ENCODE measurements at regions not wholly inside any gene's neighbourhood (a gene's known extent, or its start where the extent isn't known, plus 50 kb on each side); places are given as distances from the start of the nearest gene placed in this dataset.
A peak's percentile ranks its signal among the peaks of the same experiment; 100 is the strongest.

DNA sequence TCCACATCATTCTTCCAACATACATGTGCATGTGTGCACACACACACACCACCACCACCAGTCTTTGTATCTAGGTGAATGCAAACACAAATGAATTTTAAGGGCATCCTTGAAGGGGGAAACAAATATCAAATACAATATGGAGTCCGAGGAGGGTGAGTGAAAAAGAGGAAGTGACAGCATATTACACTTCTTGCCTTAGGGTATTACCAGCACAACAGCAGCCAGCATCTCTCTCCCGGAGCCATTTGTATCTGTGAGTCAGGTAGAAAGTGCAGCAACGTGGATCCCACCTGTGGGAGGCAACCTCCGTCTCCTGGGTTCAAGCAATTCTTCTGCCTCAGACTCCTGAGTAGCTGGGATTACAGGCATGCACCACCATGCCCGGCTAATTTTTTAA lies 483.2 kb downstream of the SMARCA1 start:
- Histone ChIP-seq H3K36me3 (ENCODE audit: control insufficient read depth in 3 of 3, insufficient read depth in 2 of 3, low read depth in 1 of 3, low read length in 3 of 3) (no peaks in the 10 kb centered on the region), H3K4me1 (ENCODE audit: control insufficient read depth in 3 of 3, insufficient read depth in 2 of 3, low read depth in 1 of 3, low read length in 2 of 3) (no peaks in the 10 kb centered on the region), H3K4me3 (ENCODE audit: low read depth in 1 of 3, low read length in 3 of 3) (no peak overlapping the region), H3K27me3 (ENCODE audit: control insufficient read depth in 3 of 3, insufficient read depth in 3 of 3, low read length in 3 of 3) (no peaks in the 10 kb centered on the region), H3K9me3 (ENCODE audit: control insufficient read depth in 2 of 2, insufficient read depth in 1 of 2, low read depth in 1 of 2, low read length in 1 of 2) (no peaks in the 10 kb centered on the region), H3K27ac (ENCODE audit: low read depth in 1 of 3, low read length in 2 of 3) (no peak overlapping the region)
- no peak for FAIRE-seq
- DNase-seq, result no peak
- 78 to 88% (median 82%) methylated on average over 5 of the region's 5 CpGs for WGBS, 3 donors

DNA sequence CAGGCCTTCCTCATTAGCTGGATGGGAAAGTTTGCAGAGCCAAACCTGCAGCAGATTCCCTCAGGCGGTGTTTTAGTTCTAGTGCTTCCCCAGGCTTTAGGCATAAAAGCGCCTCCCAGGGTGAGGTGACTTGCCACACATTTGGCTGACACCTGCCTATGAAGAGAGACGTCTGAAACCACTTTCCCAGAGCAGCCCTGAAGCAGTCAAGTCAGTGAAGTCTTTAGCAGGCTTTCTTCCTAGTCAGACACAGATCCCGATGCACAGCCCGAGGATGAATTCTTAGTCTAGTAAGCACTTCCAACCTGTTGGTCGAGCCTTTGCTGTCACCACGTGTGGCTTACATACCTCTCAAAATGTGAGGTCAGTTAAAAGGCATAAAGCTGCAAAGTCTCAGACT lies 484.1 kb downstream of the SMARCA1 start:
- WGBS, 3 donors, result 67 to 83% (median 81%) methylated on average over 7 of the region's 7 CpGs
- no peak overlapping the region for H3K27ac ChIP-seq (ENCODE audit: low read depth in 1 of 3, low read length in 2 of 3)
- H3K4me3 ChIP-seq (ENCODE audit: low read depth in 1 of 3, low read length in 3 of 3), result no peak overlapping the region
- no peaks in the 10 kb centered on the region for H3K4me1 ChIP-seq (ENCODE audit: control insufficient read depth in 3 of 3, insufficient read depth in 2 of 3, low read depth in 1 of 3, low read length in 2 of 3)
- DNase-seq (no peak), FAIRE-seq (no peak)
- H3K9me3 ChIP-seq (ENCODE audit: control insufficient read depth in 2 of 2, insufficient read depth in 1 of 2, low read depth in 1 of 2, low read length in 1 of 2), result no peaks in the 10 kb centered on the region
- H3K36me3 ChIP-seq (ENCODE audit: control insufficient read depth in 3 of 3, insufficient read depth in 2 of 3, low read depth in 1 of 3, low read length in 3 of 3), result no peaks in the 10 kb centered on the region
- H3K27me3 ChIP-seq (ENCODE audit: control insufficient read depth in 3 of 3, insufficient read depth in 3 of 3, low read length in 3 of 3), result no peaks in the 10 kb centered on the region

DNA sequence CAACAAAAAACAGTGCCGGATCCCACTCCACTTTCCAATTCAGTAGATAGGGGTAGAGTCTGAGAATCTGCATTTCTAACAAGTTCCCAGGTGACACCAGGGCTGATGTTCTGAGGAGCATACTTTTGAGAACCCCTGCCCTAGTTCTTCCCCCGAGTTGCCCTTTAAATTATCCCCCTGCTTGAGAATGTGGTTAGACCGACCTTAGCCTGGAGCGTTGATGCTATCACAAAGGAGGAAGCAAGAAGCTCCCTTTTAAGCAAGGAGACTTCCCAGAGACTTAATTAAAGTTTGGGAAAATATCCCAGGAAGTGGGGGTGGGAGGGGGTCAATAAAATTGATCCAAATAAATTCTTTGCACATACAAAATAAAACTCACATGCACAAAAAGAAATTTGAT lies 485.9 kb downstream of the SMARCA1 start:
- no peak for FAIRE-seq
- Histone ChIP-seq H3K27ac (ENCODE audit: low read depth in 1 of 3, low read length in 2 of 3) (no peak overlapping the region), H3K36me3 (ENCODE audit: control insufficient read depth in 3 of 3, insufficient read depth in 2 of 3, low read depth in 1 of 3, low read length in 3 of 3) (no peaks in the 10 kb centered on the region), H3K4me3 (ENCODE audit: low read depth in 1 of 3, low read length in 3 of 3) (no peak overlapping the region), H3K27me3 (ENCODE audit: control insufficient read depth in 3 of 3, insufficient read depth in 3 of 3, low read length in 3 of 3) (no peaks in the 10 kb centered on the region), H3K4me1 (ENCODE audit: control insufficient read depth in 3 of 3, insufficient read depth in 2 of 3, low read depth in 1 of 3, low read length in 2 of 3) (no peaks in the 10 kb centered on the region), H3K9me3 (ENCODE audit: control insufficient read depth in 2 of 2, insufficient read depth in 1 of 2, low read depth in 1 of 2, low read length in 1 of 2) (no peaks in the 10 kb centered on the region)
- no peak for DNase-seq
- 72 to 73% (median 73%) methylated on average over 4 of the region's 4 CpGs for WGBS, 3 donors

DNA sequence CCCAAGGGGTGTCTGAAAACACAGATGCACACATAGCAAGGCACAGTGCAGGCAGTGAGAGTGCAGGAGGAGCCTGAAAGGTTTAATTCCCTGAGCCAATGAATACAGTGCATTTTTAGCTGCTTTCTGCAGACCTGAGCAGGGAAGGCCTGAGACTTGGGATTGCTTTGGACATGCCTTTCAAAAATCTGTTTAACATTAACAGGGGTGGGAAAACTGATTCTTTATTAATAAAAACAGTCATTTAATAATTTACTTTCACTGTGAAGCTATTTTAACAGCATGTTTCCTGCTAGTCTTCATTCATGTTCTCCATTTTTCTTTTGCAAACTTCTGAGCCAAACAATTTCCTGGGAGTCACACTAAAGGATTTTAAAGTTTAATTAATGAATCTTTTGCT lies 488.1 kb downstream of the SMARCA1 start:
- H3K36me3 ChIP-seq (ENCODE audit: control insufficient read depth in 3 of 3, insufficient read depth in 2 of 3, low read depth in 1 of 3, low read length in 3 of 3), result no peaks in the 10 kb centered on the region
- no peak for DNase-seq
- no peaks in the 10 kb centered on the region for H3K4me1 ChIP-seq (ENCODE audit: control insufficient read depth in 3 of 3, insufficient read depth in 2 of 3, low read depth in 1 of 3, low read length in 2 of 3)
- H3K27me3 ChIP-seq (ENCODE audit: control insufficient read depth in 3 of 3, insufficient read depth in 3 of 3, low read length in 3 of 3), result no peaks in the 10 kb centered on the region
- no peak overlapping the region for H3K4me3 ChIP-seq (ENCODE audit: low read depth in 1 of 3, low read length in 3 of 3)
- no peak for FAIRE-seq
- no peak overlapping the region for H3K27ac ChIP-seq (ENCODE audit: low read depth in 1 of 3, low read length in 2 of 3)
- H3K9me3 ChIP-seq (ENCODE audit: control insufficient read depth in 2 of 2, insufficient read depth in 1 of 2, low read depth in 1 of 2, low read length in 1 of 2), result no peaks in the 10 kb centered on the region

DNA sequence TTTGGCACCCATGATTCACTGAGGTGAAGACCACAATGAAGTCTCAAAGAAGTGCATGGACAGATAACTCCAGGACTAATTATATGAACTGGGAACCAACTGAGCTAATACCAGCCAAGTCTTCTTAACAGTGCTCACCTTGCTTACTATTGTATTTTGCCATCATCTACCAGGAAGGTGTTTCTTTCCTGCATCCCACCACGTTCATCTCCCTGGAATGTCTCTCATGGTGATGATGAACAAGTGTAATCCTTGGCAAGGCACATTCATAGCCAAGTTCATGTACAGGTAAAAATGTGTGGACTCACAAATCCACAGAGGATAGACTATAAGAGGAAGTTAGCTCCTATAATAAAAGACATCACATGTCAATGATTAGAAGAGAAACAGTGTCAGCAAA lies 489.1 kb downstream of the SMARCA1 start:
- no peak overlapping the region for H3K4me3 ChIP-seq (ENCODE audit: low read depth in 1 of 3, low read length in 3 of 3)
- FAIRE-seq, result no peak
- H3K4me1 ChIP-seq (ENCODE audit: control insufficient read depth in 3 of 3, insufficient read depth in 2 of 3, low read depth in 1 of 3, low read length in 2 of 3), result no peaks in the 10 kb centered on the region
- no peaks in the 10 kb centered on the region for H3K9me3 ChIP-seq (ENCODE audit: control insufficient read depth in 2 of 2, insufficient read depth in 1 of 2, low read depth in 1 of 2, low read length in 1 of 2)
- H3K27ac ChIP-seq (ENCODE audit: low read depth in 1 of 3, low read length in 2 of 3), result no peak overlapping the region
- H3K36me3 ChIP-seq (ENCODE audit: control insufficient read depth in 3 of 3, insufficient read depth in 2 of 3, low read depth in 1 of 3, low read length in 3 of 3), result no peaks in the 10 kb centered on the region
- WGBS, 3 donors, result 46 to 66% (median 62%) methylated on average over 1 of the region's 1 CpG
- no peak for DNase-seq
- no peaks in the 10 kb centered on the region for H3K27me3 ChIP-seq (ENCODE audit: control insufficient read depth in 3 of 3, insufficient read depth in 3 of 3, low read length in 3 of 3)

DNA sequence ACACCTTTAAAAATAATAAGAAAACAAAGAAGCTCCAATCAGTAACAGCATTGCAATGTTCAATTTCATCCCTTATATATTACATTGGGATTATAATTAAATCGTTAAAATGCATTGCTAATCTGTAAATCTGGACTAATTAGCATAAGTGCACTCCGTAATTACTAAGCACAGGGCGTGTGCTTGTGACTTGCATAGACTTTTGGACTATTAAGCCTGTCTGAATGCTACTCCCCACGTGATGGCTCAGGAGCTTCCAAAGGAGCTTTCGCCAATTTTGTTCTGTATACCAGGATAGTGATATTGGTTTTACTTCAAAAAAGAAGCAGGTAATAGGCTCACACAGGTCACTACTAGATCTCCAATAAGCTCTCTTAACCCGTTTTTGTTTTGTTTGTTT lies 497.1 kb downstream of the SMARCA1 start:
- DNase-seq, result peak in 1 of 2 donors; percentile 14
- H3K27ac ChIP-seq (ENCODE audit: low read depth in 1 of 3, low read length in 2 of 3), result no peak overlapping the region
- H3K4me1 ChIP-seq (ENCODE audit: control insufficient read depth in 3 of 3, insufficient read depth in 2 of 3, low read depth in 1 of 3, low read length in 2 of 3), result no peaks in the 10 kb centered on the region
- H3K4me3 ChIP-seq (ENCODE audit: low read depth in 1 of 3, low read length in 3 of 3), result no peak overlapping the region
- WGBS, 3 donors, result 26 to 64% (median 33%) methylated on average over 6 of the region's 6 CpGs
- no peaks in the 10 kb centered on the region for H3K36me3 ChIP-seq (ENCODE audit: control insufficient read depth in 3 of 3, insufficient read depth in 2 of 3, low read depth in 1 of 3, low read length in 3 of 3)
- no peaks in the 10 kb centered on the region for H3K9me3 ChIP-seq (ENCODE audit: control insufficient read depth in 2 of 2, insufficient read depth in 1 of 2, low read depth in 1 of 2, low read length in 1 of 2)
- H3K27me3 ChIP-seq (ENCODE audit: control insufficient read depth in 3 of 3, insufficient read depth in 3 of 3, low read length in 3 of 3), result no peaks in the 10 kb centered on the region
- FAIRE-seq, result no peak

DNA sequence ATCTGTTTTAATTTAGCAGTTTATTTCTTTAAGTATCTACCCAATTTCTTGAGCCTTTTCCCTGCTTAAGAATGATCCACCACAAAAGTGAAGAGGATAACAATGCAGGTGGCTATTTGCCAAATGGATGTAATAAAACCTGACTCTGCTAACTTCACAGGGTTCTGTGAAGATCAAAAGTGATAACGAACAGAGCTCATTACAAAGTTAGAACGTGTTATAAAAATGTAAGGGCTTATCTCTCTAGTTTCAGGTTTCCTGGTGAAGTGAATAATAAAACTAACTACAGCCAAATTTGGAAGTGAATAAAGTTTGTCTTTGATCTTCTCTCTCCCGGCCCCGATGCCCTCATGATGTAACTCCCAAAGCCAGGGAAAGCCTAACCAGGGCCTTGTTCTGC lies 497.9 kb downstream of the SMARCA1 start:
- Histone ChIP-seq H3K4me3 (ENCODE audit: low read depth in 1 of 3, low read length in 3 of 3) (no peak overlapping the region), H3K4me1 (ENCODE audit: control insufficient read depth in 3 of 3, insufficient read depth in 2 of 3, low read depth in 1 of 3, low read length in 2 of 3) (no peaks in the 10 kb centered on the region), H3K27ac (ENCODE audit: low read depth in 1 of 3, low read length in 2 of 3) (no peak overlapping the region), H3K9me3 (ENCODE audit: control insufficient read depth in 2 of 2, insufficient read depth in 1 of 2, low read depth in 1 of 2, low read length in 1 of 2) (no peaks in the 10 kb centered on the region), H3K36me3 (ENCODE audit: control insufficient read depth in 3 of 3, insufficient read depth in 2 of 3, low read depth in 1 of 3, low read length in 3 of 3) (no peaks in the 10 kb centered on the region), H3K27me3 (ENCODE audit: control insufficient read depth in 3 of 3, insufficient read depth in 3 of 3, low read length in 3 of 3) (no peaks in the 10 kb centered on the region)
- FAIRE-seq (no peak), DNase-seq (peak; percentile 1 to 2)
- WGBS, 3 donors, result 3 to 17% (median 11%) methylated on average over 4 of the region's 4 CpGs

DNA sequence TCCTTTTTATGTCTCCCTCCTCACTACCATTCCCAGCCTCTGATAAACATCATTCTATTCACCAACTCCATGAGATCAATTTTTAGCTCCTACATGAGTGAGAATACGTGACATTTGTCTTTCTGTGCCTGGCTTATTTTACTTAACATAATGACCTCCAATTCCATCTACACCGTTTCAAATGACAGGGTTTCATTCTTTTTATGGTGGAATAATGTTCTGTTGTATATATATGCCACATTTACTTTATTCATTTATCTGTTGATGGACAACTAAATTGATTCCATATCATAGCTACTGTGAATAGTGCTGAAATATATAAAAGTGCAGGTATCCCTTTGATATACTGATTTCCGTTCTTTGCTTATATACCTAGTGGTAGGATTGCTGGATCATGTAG lies 503.9 kb downstream of the SMARCA1 start:
- WGBS, 3 donors, result 63 to 83% (median 82%) methylated on average over 3 of the region's 3 CpGs

DNA sequence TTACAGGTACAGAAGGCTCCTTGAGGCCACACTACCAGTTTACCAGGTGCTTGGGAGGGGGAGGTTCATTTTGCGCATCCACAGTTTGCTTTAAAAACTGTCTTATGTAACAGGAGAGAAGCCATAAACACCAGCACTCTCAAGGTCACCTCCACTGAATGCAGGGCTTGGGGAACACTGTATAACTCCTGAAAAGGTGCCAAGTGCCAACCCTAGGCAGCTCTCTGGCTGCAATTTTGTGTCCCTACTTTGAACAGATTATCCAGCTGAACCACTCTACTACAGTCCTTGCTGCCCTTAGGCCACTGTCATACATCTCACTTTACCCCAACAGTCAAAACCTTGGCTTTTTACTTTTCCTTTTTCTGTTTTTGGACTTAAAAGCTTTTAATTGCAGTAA lies 507.9 kb downstream of the SMARCA1 start:
- Histone ChIP-seq H3K27ac (ENCODE audit: low read depth in 1 of 3, low read length in 2 of 3) (no peak overlapping the region), H3K9me3 (ENCODE audit: control insufficient read depth in 2 of 2, insufficient read depth in 1 of 2, low read depth in 1 of 2, low read length in 1 of 2) (no peaks in the 10 kb centered on the region), H3K4me1 (ENCODE audit: control insufficient read depth in 3 of 3, insufficient read depth in 2 of 3, low read depth in 1 of 3, low read length in 2 of 3) (no peaks in the 10 kb centered on the region), H3K27me3 (ENCODE audit: control insufficient read depth in 3 of 3, insufficient read depth in 3 of 3, low read length in 3 of 3) (no peaks in the 10 kb centered on the region), H3K4me3 (ENCODE audit: low read depth in 1 of 3, low read length in 3 of 3) (no peak overlapping the region), H3K36me3 (ENCODE audit: control insufficient read depth in 3 of 3, insufficient read depth in 2 of 3, low read depth in 1 of 3, low read length in 3 of 3) (no peaks in the 10 kb centered on the region)
- 69 to 91% (median 86%) methylated on average over 1 of the region's 1 CpG for WGBS, 3 donors
- DNase-seq (no peak), FAIRE-seq (no peak)

More for the DNA sequence above, 503.9 kb downstream of the SMARCA1 start:
- Histone ChIP-seq H3K36me3 (ENCODE audit: control insufficient read depth in 3 of 3, insufficient read depth in 2 of 3, low read depth in 1 of 3, low read length in 3 of 3) (no peaks in the 10 kb centered on the region), H3K27ac (ENCODE audit: low read depth in 1 of 3, low read length in 2 of 3) (no peak overlapping the region), H3K27me3 (ENCODE audit: control insufficient read depth in 3 of 3, insufficient read depth in 3 of 3, low read length in 3 of 3) (no peaks in the 10 kb centered on the region), H3K4me1 (ENCODE audit: control insufficient read depth in 3 of 3, insufficient read depth in 2 of 3, low read depth in 1 of 3, low read length in 2 of 3) (no peaks in the 10 kb centered on the region), H3K4me3 (ENCODE audit: low read depth in 1 of 3, low read length in 3 of 3) (no peak overlapping the region), H3K9me3 (ENCODE audit: control insufficient read depth in 2 of 2, insufficient read depth in 1 of 2, low read depth in 1 of 2, low read length in 1 of 2) (no peaks in the 10 kb centered on the region)
- DNase-seq (no peak), FAIRE-seq (no peak)

All from small intestine (tissue), 7 donors.